ENCODE measurements at regions not wholly inside any gene's neighbourhood (a gene's known extent, or its start where the extent isn't known, plus 50 kb on each side); places are given as distances from the start of the nearest gene placed in this dataset.

DNA sequence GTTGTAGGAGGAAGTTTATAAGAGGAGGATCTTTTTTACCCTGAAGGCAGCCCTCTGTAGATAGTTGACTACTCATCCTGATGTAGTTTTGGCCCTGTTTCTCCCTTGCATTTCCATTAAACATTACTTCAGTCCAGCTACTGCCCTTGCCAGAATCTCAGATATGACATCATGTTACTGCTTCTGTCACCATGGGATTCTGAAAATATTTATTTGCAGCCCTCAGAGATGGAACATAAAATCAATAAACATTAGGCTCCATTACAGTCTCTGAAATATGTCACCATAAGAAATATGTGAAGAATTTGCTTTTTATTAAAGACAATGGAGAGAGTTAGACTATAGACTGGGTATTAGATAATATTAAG is 68.7 kb upstream of the STK39 start:
- no peak for TF ChIP-seq CTCF (IDR thresholded peaks at IDR 0.05)
- TF ChIP-seq POLR2A (IDR thresholded peaks at IDR 0.05), result no peak

All from breast epithelium (tissue), 3 donors.